Fibroblast of skin of right biceps (primary cell): ENCODE measurements at regions not wholly inside any gene's neighbourhood (a gene's known extent, or its start where the extent isn't known, plus 50 kb on each side); places are given as distances from the start of the nearest gene placed in this dataset.

Experiments
- DNase-seq: peaks from one replicate; pipeline ENCODE4 v3.0.0-alpha.2; 2013

- peak; percentile 90 for DNase-seq
Measured at GRCh38 chr10:33453081-33454025, 118.9 kb upstream of the NRP1 start.

GRCh38 chr10:33448421-33449140 is 114.1 kb upstream of the NRP1 start:
- no peak for DNase-seq

- DNase-seq = no peak
Measured at GRCh38 chr10:33441561-33441960, 107.1 kb upstream of the NRP1 start.

- DNase-seq = no peak
Measured at GRCh38 chr10:33434933-33435332, 100.5 kb upstream of the NRP1 start.

- DNase-seq = no peak
Measured at GRCh38 chr10:33428682-33429081, 94.2 kb upstream of the NRP1 start.

- DNase-seq = no peak
Measured at GRCh38 chr10:33423154-33423529, 88.7 kb upstream of the NRP1 start.

- no peak for DNase-seq
Measured at GRCh38 chr10:33422471-33423153, 88.1 kb upstream of the NRP1 start.

GRCh38 chr10:33421789-33422462 is 87.5 kb upstream of the NRP1 start:
- DNase-seq = peak; percentile 94

- no peak for DNase-seq
Measured at GRCh38 chr10:33419311-33419710, 84.8 kb upstream of the NRP1 start.

- DNase-seq = no peak
Measured at GRCh38 chr10:33418301-33418700, 83.8 kb upstream of the NRP1 start.

GRCh38 chr10:33416691-33417090 is 82.2 kb upstream of the NRP1 start:
- DNase-seq = no peak

GRCh38 chr10:33416209-33416608 is 81.7 kb upstream of the NRP1 start:
- no peak for DNase-seq

- DNase-seq = no peak
Measured at GRCh38 chr10:33414841-33415240, 80.4 kb upstream of the NRP1 start.

GRCh38 chr10:33412653-33413361 is 78.3 kb upstream of the NRP1 start:
- peak; percentile 97 for DNase-seq

- DNase-seq = no peak
Measured at GRCh38 chr10:33412241-33412640, 77.8 kb upstream of the NRP1 start.

GRCh38 chr10:33410860-33411234 is 76.4 kb upstream of the NRP1 start:
- no peak for DNase-seq

- DNase-seq = no peak
Measured at GRCh38 chr10:33410096-33410859, 75.8 kb upstream of the NRP1 start.

GRCh38 chr10:33406596-33406995 is 72.1 kb upstream of the NRP1 start:
- no peak for DNase-seq

- DNase-seq = no peak
Measured at GRCh38 chr10:33402220-33403073, 68.0 kb upstream of the NRP1 start.

GRCh38 chr10:33401300-33401699 is 66.8 kb upstream of the NRP1 start:
- no peak for DNase-seq

GRCh38 chr10:33398796-33399195 is 64.3 kb upstream of the NRP1 start:
- DNase-seq = no peak
